OCI-LY1 (cell line): ENCODE measurements at regions not wholly inside any gene's neighbourhood (a gene's known extent, or its start where the extent isn't known, plus 50 kb on each side); places are given as distances from the start of the nearest gene placed in this dataset.

Source experiments
- H2AFZ ChIP-seq: fragments of 200-600 bp; sonication (generic), shearing (Covaris generic); 2 replicates; pipeline ENCODE4 v1.6.0; 2014; ENCODE audit warnings: antibody characterized with exemption, mild to moderate bottlenecking, low read length
- H3F3A ChIP-seq: fragments of 200-600 bp; sonication (generic), shearing (Covaris generic); 2 replicates; pipeline ENCODE4 v1.6.0; 2014; ENCODE audit warnings: mild to moderate bottlenecking, antibody characterized with exemption, low read length, moderate library complexity; ENCODE audit not compliant: insufficient read depth
- H3K27ac ChIP-seq: fragments of 200-600 bp; sonication (generic); 2 replicates; pipeline ENCODE4 v1.5.1; 2014; ENCODE audit warnings: low read length, mixed run types, mild to moderate bottlenecking, low read depth; ENCODE audit not compliant: poor library complexity, severe bottlenecking
- H3K27me3 ChIP-seq: fragments of 200-600 bp; sonication (generic); 2 replicates; pipeline ENCODE4 v1.6.0; 2014; ENCODE audit warnings: antibody characterized with exemption, mild to moderate bottlenecking, low read length, moderate library complexity; ENCODE audit not compliant: insufficient read depth
- H3K36me3 ChIP-seq: fragments of 200-600 bp; sonication (generic); 2 replicates; pipeline ENCODE4 v1.6.1; 2014; ENCODE audit warnings: mild to moderate bottlenecking, antibody characterized with exemption, low read length, moderate library complexity, mixed read lengths; ENCODE audit not compliant: insufficient read depth
- H3K4me1 ChIP-seq: fragments of 200-600 bp; sonication (generic); 2 replicates; pipeline ENCODE4 v1.5.1; 2014; ENCODE audit warnings: mild to moderate bottlenecking, low read length, moderate library complexity; ENCODE audit not compliant: insufficient read depth, severe bottlenecking
- H3K4me2 ChIP-seq: fragments of 200-600 bp; sonication (generic), shearing (Covaris generic); 2 replicates; pipeline ENCODE4 v1.6.1; 2014; ENCODE audit warnings: low read length
- H3K4me3 ChIP-seq: fragments of 200-600 bp; sonication (generic); 2 replicates; pipeline ENCODE4 v1.5.1; 2014; ENCODE audit warnings: low read length, low read depth, mild to moderate bottlenecking, mixed read lengths; ENCODE audit not compliant: poor library complexity, severe bottlenecking
- H3K79me2 ChIP-seq: fragments of 200-600 bp; shearing (Covaris generic); 2 replicates; pipeline ENCODE4 v1.6.1; 2016; ENCODE audit warnings: mixed run types, low read length, mixed read lengths; ENCODE audit not compliant: insufficient read depth
- H3K9ac ChIP-seq: fragments of 200-600 bp; sonication (generic), shearing (Covaris generic); 2 replicates; pipeline ENCODE4 v1.6.1; 2014; ENCODE audit warnings: mild to moderate bottlenecking, low read length, mixed read lengths
- H3K9me2 ChIP-seq: fragments of 200-600 bp; sonication (generic), shearing (Covaris generic); 2 replicates; pipeline ENCODE4 v1.6.1; 2014; ENCODE audit warnings: low read depth, mild to moderate bottlenecking, low read length, mixed read lengths
- H3K9me3 ChIP-seq: fragments of 200-600 bp; shearing (Covaris generic); 2 replicates; pipeline ENCODE4 v1.6.1; 2014; ENCODE audit warnings: low read length, mixed read lengths
- H4K20me1 ChIP-seq: fragments of 200-600 bp; sonication (generic), shearing (Covaris generic); 2 replicates; pipeline ENCODE4 v1.6.0; 2016; ENCODE audit warnings: mild to moderate bottlenecking, low read length; ENCODE audit not compliant: insufficient read depth
- CTCF ChIP-seq: fragments of 200-600 bp; sonication (generic), shearing (Covaris generic); IDR thresholded peaks from 2 replicates; pipeline ENCODE4 v1.5.1; 2017; ENCODE audit warnings: mild to moderate bottlenecking, antibody characterized with exemption, low read length, moderate library complexity, mixed read lengths
- EZH2 ChIP-seq: fragments of 200-600 bp; sonication (generic), shearing (Covaris generic); IDR thresholded peaks from 2 replicates; pipeline ENCODE4 v1.8.0; 2017; ENCODE audit warnings: borderline replicate concordance, mixed run types, mild to moderate bottlenecking, antibody characterized with exemption, low read length, moderate library complexity, mixed read lengths

- Histone ChIP-seq H3K9me3 (no peaks in the 10 kb centered on the region), H3K4me2 (no peak overlapping the region)
These were observed 165.5 kb upstream of the FOXN2 start for GRCh38 chr2:48148841-48149430.

GRCh38 chr2:48157150-48157549 lies 157.3 kb upstream of the FOXN2 start:
- no peaks in the 10 kb centered on the region for H3K4me1 ChIP-seq
- no peak overlapping the region for H3K4me3 ChIP-seq
- H3K9me2 ChIP-seq, result no peaks in the 10 kb centered on the region; the same call in 1 of the 2 replicates
- H3K9ac ChIP-seq, result no peak overlapping the region
- H3K27me3 ChIP-seq, result no peaks in the 10 kb centered on the region
- no peaks in the 10 kb centered on the region for H3K36me3 ChIP-seq
- H2AFZ ChIP-seq, result no peak overlapping the region
- H3K79me2 ChIP-seq, result no peaks in the 10 kb centered on the region
- no peak for TF ChIP-seq CTCF
- no peak for TF ChIP-seq EZH2
- H4K20me1 ChIP-seq, result no peaks in the 10 kb centered on the region
- no peak overlapping the region for H3K4me2 ChIP-seq
- H3K9me3 ChIP-seq, result 0 out of 2 replicates have a peak, but pooled peaks cover 3% of the 10 kb centered on the region
- H3K27ac ChIP-seq, result no peak overlapping the region
- H3F3A ChIP-seq, result no peaks in the 10 kb centered on the region

More at GRCh38 chr2:48148841-48149430, 165.5 kb upstream of the FOXN2 start:
- TF ChIP-seq EZH2 (no peak), CTCF (no peak)
- H3K4me1 ChIP-seq, result no peaks in the 10 kb centered on the region
- H3F3A ChIP-seq, result no peaks in the 10 kb centered on the region; the same call in 1 of the 2 replicates
- H3K27me3 ChIP-seq, result no peaks in the 10 kb centered on the region
- no peak overlapping the region for H2AFZ ChIP-seq
- no peak overlapping the region for H3K9ac ChIP-seq
- no peak overlapping the region for H3K4me3 ChIP-seq
- H3K9me2 ChIP-seq, result no peaks in the 10 kb centered on the region; the same call in 1 of the 2 replicates
- no peaks in the 10 kb centered on the region for H3K36me3 ChIP-seq
- H4K20me1 ChIP-seq, result no peaks in the 10 kb centered on the region
- no peaks in the 10 kb centered on the region for H3K79me2 ChIP-seq
- no peak overlapping the region for H3K27ac ChIP-seq

GRCh38 chr2:48161628-48162027 lies 152.9 kb upstream of the FOXN2 start:
- Histone ChIP-seq H3K79me2 (no peaks in the 10 kb centered on the region), H3F3A (no peaks in the 10 kb centered on the region), H3K27me3 (no peaks in the 10 kb centered on the region), H3K4me2 (no peak overlapping the region), H3K4me1 (no peaks in the 10 kb centered on the region), H3K4me3 (no peak overlapping the region), H3K9me2 (no peaks in the 10 kb centered on the region; the same call in 1 of the 2 replicates), H3K36me3 (no peaks in the 10 kb centered on the region), H2AFZ (no peak overlapping the region), H3K9me3 (0 out of 2 replicates have a peak, but pooled peaks cover 2% of the 10 kb centered on the region), H3K27ac (no peak overlapping the region), H3K9ac (no peak overlapping the region), H4K20me1 (no peaks in the 10 kb centered on the region)
- TF ChIP-seq CTCF (no peak), EZH2 (no peak)
